Heart left ventricle (tissue), 13 donors: ENCODE measurements at regions not wholly inside any gene's neighbourhood (a gene's known extent, or its start where the extent isn't known, plus 50 kb on each side); places are given as distances from the start of the nearest gene placed in this dataset.

Experiments used
- CTCF ChIP-seq, 12 donors: fragments of 200-600 bp; sonication (generic) in 4 of 12; IDR thresholded peaks; one replicate each; pipeline versions ENCODE4 v1.5.0 to v1.8.0; 2018 to 2022; ENCODE audit warnings: antibody characterized with exemption in 12 of 12, mild to moderate bottlenecking in 5 of 12
- POLR2A ChIP-seq, 2 donors: fragments of 450-650 bp; IDR thresholded peaks; one replicate each; pipeline ENCODE4 v1.6.1; 2017; ENCODE audit warnings: antibody characterized with exemption in 2 of 2, mild to moderate bottlenecking in 2 of 2, moderate library complexity in 2 of 2
- donor health status: ischemic (EF 13 %, LVEDD 7.1; RV severe dilation, severe dysfunction).
- donor health status: DM: no; HTN: yes; CAD: no.
- donor health status: DM: no; HTN: no; CAD: no.
- donor health status: ischemic (EF 25% LVEDD 6.9; RV normal size, moderate dysfunction).
- donor health status: ischemic (EF 25% LVEDD 5.7; RV mildly dilated, moderate dysfunction).
- donor health status: ischemic (EF 35%, LVEDD 5.7; RV mildly dilated, moderate dysfunction).
- donor health status: nonischemic (EF 11% LVEDD 7.7; RV severe dilation, severe dysfunction).
- donor health status: DM: yes; HTN: yes; CAD: no.
- donor health status: PGD.
- donor health status: ischemic (EF 29% LVEDD 5.4; RV normal size, mild dysfunction).
- donor health status: nonischemic (EF 23%, LVEDD 6.1; RV moderate dilation, normal function).

GRCh38 chr19:30856376-30856775 lies 484.2 kb downstream of the ZNF536 start:
- TF ChIP-seq CTCF (IDR thresholded peaks at IDR 0.05) (no peak), POLR2A (IDR thresholded peaks at IDR 0.05) (no peak)
